Stromal cell of bone marrow (primary cell): ENCODE measurements at regions not wholly inside any gene's neighbourhood (a gene's known extent, or its start where the extent isn't known, plus 50 kb on each side); places are given as distances from the start of the nearest gene placed in this dataset.

ENCODE experiments used
- DNase-seq: peaks from one replicate; pipeline ENCODE4 v3.0.0-alpha.2; 2012; ENCODE audit warnings: low read depth

DNA sequence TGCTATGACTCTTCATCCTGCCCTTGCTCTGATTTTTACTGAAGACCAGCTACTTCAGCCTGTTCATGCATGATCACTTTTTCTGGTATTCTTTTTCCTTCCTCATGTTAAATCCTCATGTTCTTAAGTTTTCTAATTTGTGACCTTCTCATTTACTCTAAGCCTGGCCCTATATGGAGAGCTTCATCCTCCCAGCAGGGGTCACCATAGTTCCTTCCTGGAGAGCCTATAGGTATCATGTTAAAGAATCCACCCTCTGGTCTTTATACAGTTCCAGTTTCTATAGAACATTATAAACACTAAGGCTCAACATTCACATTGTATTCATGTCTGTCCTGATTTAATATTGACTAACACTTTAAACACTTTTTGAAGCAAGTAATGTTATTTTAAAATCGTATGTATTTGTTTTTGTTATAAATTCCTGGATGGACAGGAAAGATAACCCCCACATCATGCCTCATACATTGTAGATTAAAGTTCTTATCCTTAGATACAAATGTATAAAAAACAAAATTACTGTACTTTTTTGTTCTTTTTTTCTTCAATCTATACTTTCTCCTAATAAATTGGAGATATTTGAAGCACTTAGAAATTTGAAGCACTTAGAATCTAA is 53.8 kb upstream of the OTUD4 start:
- DNase-seq: peak; percentile 28

DNA sequence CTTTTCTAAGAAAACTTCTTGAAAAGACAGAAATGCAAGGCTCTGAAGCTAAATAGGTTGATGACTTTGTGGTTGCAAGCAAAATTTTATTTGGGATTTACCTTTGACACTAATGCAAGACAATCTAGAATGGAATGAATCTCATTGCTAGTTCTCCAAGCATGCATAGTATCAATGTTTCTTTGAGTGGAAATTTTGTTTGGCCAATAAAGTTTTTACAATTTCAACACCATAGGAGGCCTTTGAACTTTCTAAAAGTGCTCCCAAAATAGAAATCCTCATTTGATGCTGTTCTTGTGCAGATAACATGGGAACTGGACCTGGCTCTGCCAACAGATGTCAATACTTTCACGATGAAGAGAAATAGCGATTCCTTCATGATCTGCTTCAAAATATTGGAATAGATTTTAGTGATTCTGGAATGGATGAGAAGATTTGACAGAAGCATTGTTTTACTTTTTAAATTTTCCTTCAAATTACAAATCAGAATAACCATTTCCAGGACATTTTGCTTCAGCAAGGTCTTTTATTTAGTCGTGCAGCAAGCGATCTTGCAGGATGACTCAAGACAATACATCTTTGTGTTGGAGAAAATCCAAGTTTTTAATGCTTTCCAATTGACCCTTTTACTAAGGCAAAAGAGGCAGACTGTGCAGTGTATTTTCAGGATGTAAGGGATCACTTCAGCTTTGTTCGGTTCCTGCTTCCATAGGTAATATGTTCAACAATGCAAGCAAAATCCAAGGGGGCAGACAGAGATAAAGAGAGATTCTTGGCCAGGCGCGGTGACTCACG is 51.7 kb upstream of the OTUD4 start:
- DNase-seq: no peak

DNA sequence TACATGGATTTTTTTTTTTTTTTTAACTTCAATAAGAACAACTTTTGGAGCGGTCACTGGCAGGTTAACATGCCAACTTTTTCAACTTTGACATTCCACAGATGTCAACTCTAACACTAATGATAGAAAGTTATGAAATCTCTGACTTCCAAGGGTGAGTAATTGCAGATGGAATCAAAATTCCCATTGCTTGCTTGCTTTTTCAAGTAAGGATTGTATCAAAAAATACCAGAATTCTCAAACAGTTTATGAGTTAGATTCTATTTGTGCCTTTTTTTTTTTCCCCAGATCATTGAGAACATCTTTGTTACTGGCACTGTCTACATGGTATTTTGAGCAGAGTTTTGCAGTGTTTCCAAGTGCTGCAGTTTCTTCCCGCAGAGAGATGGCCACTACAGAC is 50.3 kb upstream of the OTUD4 start:
- DNase-seq: peak; percentile 45
